H1 (cell line): ENCODE measurements at regions not wholly inside any gene's neighbourhood (a gene's known extent, or its start where the extent isn't known, plus 50 kb on each side); places are given as distances from the start of the nearest gene placed in this dataset.

Experiments
- CTCF ChIA-PET: fragments of 300-600 bp; sonication (Branson Sonifier 250); formaldehyde crosslinking; loops from one replicate; lab custom pipeline; 2021; ENCODE audit not compliant: partially characterized antibody; lab: Charles Lee
- POLR2A ChIA-PET: fragments of 300-600 bp; sonication (Branson Sonifier 250); formaldehyde crosslinking; loops from one replicate; lab custom pipeline; 2021; ENCODE audit warnings: inconsistent platforms; ENCODE audit not compliant: partially characterized antibody; lab: Charles Lee
- DNase-seq, 2 experiments: peaks; one replicate each; pipeline versions ENCODE4 v3.0.0 to v3.0.0-alpha.2; 2010 to 2022; ENCODE audit warnings: low spot score in 2 of 2, low read depth in 1 of 2, mixed read lengths in 1 of 2
- FAIRE-seq: peaks from 2 replicates; lab custom pipeline; 2011; peaks lifted over from hg19 to GRCh38; lab: Jason Lieb, UNC
- H2AFZ ChIP-seq: 2 replicates; pipeline ENCODE4 v1.8.1; 2012; ENCODE audit warnings: low read length, inconsistent platforms
- H2AK5ac ChIP-seq: 2 replicates; pipeline ENCODE4 v1.6.1; 2013; ENCODE audit warnings: low read depth, low read length
- H2BK120ac ChIP-seq: replicated peaks from 2 replicates; pipeline ENCODE3; 2013; ENCODE audit warnings: low read depth, low read length, inconsistent platforms
- H2BK12ac ChIP-seq: 2 replicates; pipeline ENCODE4 v1.6.1; 2013; ENCODE audit warnings: low read depth, low read length
- H2BK15ac ChIP-seq: 2 replicates; pipeline ENCODE4 v1.6.1; 2013; ENCODE audit warnings: low read length
- H2BK20ac ChIP-seq: 2 replicates; pipeline ENCODE4 v1.6.1; 2013; ENCODE audit warnings: low read length
- H2BK5ac ChIP-seq: 2 replicates; pipeline ENCODE4 v1.6.1; 2013; ENCODE audit warnings: low read depth, low read length
- H3K14ac ChIP-seq: 2 replicates; pipeline ENCODE4 v1.6.1; 2013; ENCODE audit warnings: inconsistent platforms; ENCODE audit not compliant: insufficient read length
- H3K18ac ChIP-seq: 2 replicates; pipeline ENCODE4 v1.6.1; 2013; ENCODE audit warnings: low read length; ENCODE audit errors: extremely low read depth
- H3K23ac ChIP-seq: 2 replicates; pipeline ENCODE4 v1.6.1; 2013; ENCODE audit warnings: inconsistent platforms; ENCODE audit not compliant: insufficient read length
- H3K23me2 ChIP-seq: 2 replicates; pipeline ENCODE4 v1.6.1; 2013; ENCODE audit warnings: low read depth, low read length
- H3K27ac ChIP-seq: 2 replicates; pipeline ENCODE4 v1.6.1; 2011; ENCODE audit warnings: low read depth, low read length, inconsistent platforms
- H3K27me3 ChIP-seq, 4 experiments: replicated peaks in 1 of 4; 1 replicate in 1 of 4; 2 replicates in 3 of 4; pipeline versions ENCODE4 v1.6.1 to v1.8.1; 2011 to 2013; ENCODE audit warnings: low read length in 3 of 4, mild to moderate bottlenecking in 3 of 4, inconsistent platforms in 2 of 4, mixed read lengths in 2 of 4, moderate library complexity in 1 of 4; ENCODE audit not compliant: control insufficient read depth in 3 of 4, insufficient read depth in 3 of 4; ENCODE audit errors: extremely low read depth in 1 of 4
- H3K36me3 ChIP-seq, 4 experiments: 2 replicates each; pipeline versions ENCODE4 v1.6.1 to v1.8.1; 2011 to 2013; ENCODE audit warnings: mild to moderate bottlenecking in 4 of 4, low read length in 3 of 4, moderate library complexity in 2 of 4, control low read depth in 1 of 4, inconsistent platforms in 1 of 4; ENCODE audit not compliant: insufficient read depth in 4 of 4, control insufficient read depth in 2 of 4
- H3K4ac ChIP-seq: replicated peaks from 2 replicates; pipeline ENCODE3; 2013; ENCODE audit warnings: low read length, low read depth, mixed read lengths, inconsistent platforms; ENCODE audit not compliant: insufficient read length
- H3K4me1 ChIP-seq, 4 experiments: replicated peaks in 1 of 4; 1 replicate in 1 of 4; 2 replicates in 3 of 4; pipeline versions ENCODE4 v1.6.1 to v1.8.1; 2011 to 2013; ENCODE audit warnings: low read length in 3 of 4, inconsistent platforms in 2 of 4, mixed read lengths in 1 of 4; ENCODE audit not compliant: insufficient read depth in 4 of 4, control insufficient read depth in 3 of 4
- H3K4me2 ChIP-seq, 2 experiments: 2 replicates each; pipeline versions ENCODE4 v1.6.1 to v1.8.1; 2011 to 2013; ENCODE audit warnings: low read depth in 2 of 2, low read length in 2 of 2, control low read depth in 1 of 2, inconsistent platforms in 1 of 2, mild to moderate bottlenecking in 1 of 2; ENCODE audit not compliant: insufficient read depth in 1 of 2
- H3K4me3 ChIP-seq, 4 experiments: fragments of 200-600, 300-600 bp in 1 of 4; sonication (generic), shearing (Covaris generic), sonication (Bioruptor Twin) in 1 of 4; 2 replicates each; pipeline versions ENCODE4 v1.5.1 to v1.8.1; 2011 to 2016; ENCODE audit warnings: low read length in 4 of 4, low read depth in 3 of 4, control low read depth in 2 of 4, inconsistent platforms in 2 of 4, mild to moderate bottlenecking in 2 of 4, mixed read lengths in 1 of 4, moderate library complexity in 1 of 4; ENCODE audit not compliant: insufficient read depth in 2 of 4; ENCODE audit errors: extremely low read depth in 1 of 4
- H3K56ac ChIP-seq: replicated peaks from 2 replicates; pipeline ENCODE3; 2013; ENCODE audit warnings: low read depth, mild to moderate bottlenecking, mixed read lengths, low read length, inconsistent platforms; ENCODE audit not compliant: insufficient read length
- H3K79me1 ChIP-seq: 2 replicates; pipeline ENCODE4 v1.6.1; 2013; ENCODE audit warnings: low read depth, low read length, control low read depth
- H3K79me2 ChIP-seq, 2 experiments: 2 replicates each; pipeline versions ENCODE4 v1.6.1 to v1.8.1; 2012 to 2013; ENCODE audit warnings: low read length in 2 of 2, mild to moderate bottlenecking in 2 of 2, inconsistent platforms in 1 of 2; ENCODE audit not compliant: insufficient read depth in 2 of 2, control insufficient read depth in 1 of 2
- H3K9ac ChIP-seq, 4 experiments: replicated peaks in 1 of 4; 1 replicate in 1 of 4; 2 replicates in 3 of 4; pipeline versions ENCODE4 v1.6.1 to v1.8.1; 2011 to 2013; ENCODE audit warnings: low read depth in 3 of 4, low read length in 3 of 4, control low read depth in 2 of 4, mild to moderate bottlenecking in 2 of 4, moderate library complexity in 2 of 4, inconsistent platforms in 1 of 4; ENCODE audit errors: extremely low read depth in 1 of 4
- H3K9me3 ChIP-seq, 2 experiments: 2 replicates each; pipeline versions ENCODE4 v1.6.1 to v1.8.1; 2012 to 2013; ENCODE audit warnings: mild to moderate bottlenecking in 2 of 2, moderate library complexity in 2 of 2, control low read depth in 1 of 2, inconsistent platforms in 1 of 2, low read depth in 1 of 2, low read length in 1 of 2, mixed read lengths in 1 of 2; ENCODE audit not compliant: insufficient read depth in 2 of 2
- H4K20me1 ChIP-seq, 2 experiments: replicated peaks in 1 of 2; 2 replicates each; pipeline versions ENCODE3 to v1.8.1; 2011 to 2013; ENCODE audit warnings: inconsistent platforms in 2 of 2, low read length in 2 of 2, mild to moderate bottlenecking in 1 of 2; ENCODE audit not compliant: insufficient read depth in 2 of 2, control insufficient read depth in 1 of 2
- H4K5ac ChIP-seq: 2 replicates; pipeline ENCODE4 v1.6.1; 2013; ENCODE audit warnings: low read length, low read depth, mixed read lengths, inconsistent platforms; ENCODE audit not compliant: insufficient read length
- H4K8ac ChIP-seq: 2 replicates; pipeline ENCODE4 v1.8.0; 2013; ENCODE audit warnings: mild to moderate bottlenecking, moderate library complexity, low read length, inconsistent platforms; ENCODE audit not compliant: insufficient read depth; ENCODE audit errors: extremely low read depth
- H4K91ac ChIP-seq: replicated peaks from 2 replicates; pipeline ENCODE3; 2013; ENCODE audit warnings: low read length, mixed read lengths, inconsistent platforms; ENCODE audit not compliant: insufficient read length
- BRCA1 ChIP-seq: IDR thresholded peaks from 2 replicates; pipeline ENCODE4 v1.6.1; 2012; ENCODE audit warnings: low read depth, low read length, improper control_type of control experiment
- CHD2 ChIP-seq: IDR thresholded peaks from 2 replicates; pipeline ENCODE4 v1.6.1; 2012; ENCODE audit warnings: low read length, improper control_type of control experiment
- GTF2F1 ChIP-seq: IDR thresholded peaks from 2 replicates; pipeline ENCODE4 v1.6.1; 2012; ENCODE audit warnings: low read depth, low read length, improper control_type of control experiment, borderline replicate concordance
- JUN ChIP-seq: IDR thresholded peaks from 2 replicates; pipeline ENCODE4 v1.6.1; 2011; ENCODE audit warnings: low read depth, mild to moderate bottlenecking, improper control_type of control experiment, low read length
- KDM1A ChIP-seq: fragments of 200-600, 300-600 bp; sonication (generic); IDR thresholded peaks from 2 replicates; pipeline ENCODE4 v1.7.1; 2016; ENCODE audit warnings: mild to moderate bottlenecking, low read length, borderline replicate concordance
- MAX ChIP-seq: IDR thresholded peaks from 2 replicates; pipeline ENCODE4 v1.6.1; 2012; ENCODE audit warnings: inconsistent platforms
- NANOG ChIP-seq: IDR thresholded peaks from 2 replicates; pipeline ENCODE4 v1.6.1; 2011; ENCODE audit warnings: low read length, low read depth, mild to moderate bottlenecking, inconsistent platforms; ENCODE audit not compliant: insufficient read depth, poor library complexity, severe bottlenecking
- NRF1 ChIP-seq: IDR thresholded peaks from 2 replicates; pipeline ENCODE4 v1.6.1; 2011; ENCODE audit warnings: mild to moderate bottlenecking, low read depth, low read length, improper control_type of control experiment
- POLR2A ChIP-seq, 2 experiments: IDR thresholded peaks; 1 replicate in 1 of 2; 2 replicates in 1 of 2; pipeline ENCODE4 v1.6.1; 2011; ENCODE audit warnings: low read depth in 2 of 2, low read length in 2 of 2, mild to moderate bottlenecking in 2 of 2; ENCODE audit errors: control extremely low read depth in 1 of 2
- SIRT6 ChIP-seq: IDR thresholded peaks from one replicate; pipeline ENCODE4 v1.7.1; 2012; ENCODE audit warnings: low read length, inconsistent platforms
- SIX5 ChIP-seq: IDR thresholded peaks from 2 replicates; pipeline ENCODE4 v1.6.1; 2011; ENCODE audit warnings: mild to moderate bottlenecking, low read depth, low read length
- SP1 ChIP-seq: IDR thresholded peaks from 2 replicates; pipeline ENCODE4 v1.6.1; 2011; ENCODE audit warnings: low read depth, low read length
- SRF ChIP-seq: IDR thresholded peaks from 2 replicates; pipeline ENCODE4 v1.6.1; 2011; ENCODE audit warnings: mild to moderate bottlenecking, low read depth, low read length, moderate library complexity
- SUZ12 ChIP-seq: fragments of 200-600 bp; sonication (generic); IDR thresholded peaks from 2 replicates; pipeline ENCODE4 v1.6.1; 2012; ENCODE audit warnings: mild to moderate bottlenecking, inconsistent platforms, low read length, moderate library complexity, mixed read lengths
- TAF7 ChIP-seq: optimal IDR thresholded peaks from 2 replicates; pipeline ENCODE3; 2011; ENCODE audit warnings: low read depth, mild to moderate bottlenecking, inconsistent platforms, low read length, moderate library complexity, borderline replicate concordance
- TEAD4 ChIP-seq: IDR thresholded peaks from 2 replicates; pipeline ENCODE4 v1.6.1; 2012; ENCODE audit warnings: low read depth, low read length, inconsistent platforms, mixed read lengths
- YY1 ChIP-seq: IDR thresholded peaks from 2 replicates; pipeline ENCODE4 v1.6.1; 2011; ENCODE audit warnings: low read depth, mild to moderate bottlenecking, low read length
- WGBS, 2 experiments: shearing (Covaris generic) in 1 of 2; methylation state at CpG; one replicate each; pipeline versions ENCODE4 v1.1.6 to v1.1.7; 2013 to 2015; ENCODE audit warnings: low lambda C conversion rate in 2 of 2, mixed read lengths in 2 of 2, inconsistent platforms in 1 of 2, low coverage in 1 of 2, missing lambda C conversion rate in 1 of 2; ENCODE audit not compliant: insufficient replicate concordance in 2 of 2, insufficient coverage in 1 of 2, insufficient read length in 1 of 2; ENCODE audit errors: extremely low coverage in 1 of 2, missing lambda C conversion rate in 1 of 2; 5-methylcytosine and 5-hydroxymethylcytosine counted together

GRCh38 chr6:155706806-155707205, 251.2 kb upstream of the NOX3 start:
- Histone ChIP-seq H3K23me2 (no peaks in the 10 kb centered on the region), H3K4me2 (no peak overlapping the region), H3K9ac (no peak overlapping the region), H2BK5ac (no peak overlapping the region), H3K56ac (no peak overlapping the region), H4K5ac (no peak overlapping the region), H2BK120ac (no peak overlapping the region), H4K20me1 (no peaks in the 10 kb centered on the region), H3K4me1 (no peaks in the 10 kb centered on the region), H3K27me3 (no peaks in the 10 kb centered on the region), H3K14ac (no peak overlapping the region), H3K9me3 (peaks cover 0 to 2% of the 10 kb centered on the region in 2 experiments; a peak in 1 of 4 replicates), H3K36me3 (no peaks in the 10 kb centered on the region), H3K79me2 (no peaks in the 10 kb centered on the region), H4K8ac (no peak overlapping the region), H2AFZ (no peak overlapping the region), H2BK12ac (no peak overlapping the region), H3K79me1 (no peaks in the 10 kb centered on the region), H3K27ac (no peak overlapping the region), H3K23ac (no peak overlapping the region), H2AK5ac (no peak overlapping the region), H3K18ac (no peak overlapping the region), H2BK15ac (no peak overlapping the region), H2BK20ac (no peak overlapping the region), H4K91ac (no peak overlapping the region), H3K4me3 (no peak overlapping the region), H3K4ac (no peak overlapping the region)
- DNase-seq (no peak), FAIRE-seq (no peak)
- ChIA-PET POLR2A (no interaction called here), CTCF (interaction anchor here (1.3 kb wide), 1 partner anchor 15 kb away, joined by 3 read pairs; no protein-coding TSS in a partner anchor)
- 91% methylated on average over 1 of the region's 1 CpG; no CpG with 5 or more reads in 1 of the 2 experiments for WGBS, 2 experiments
- TF ChIP-seq MAX, result no peak
- no peak for TF ChIP-seq SUZ12
- TF ChIP-seq JUN, result no peak
- no peak for TF ChIP-seq YY1
- no peak for TF ChIP-seq TAF7
- no peak for TF ChIP-seq NRF1
- TF ChIP-seq CHD2, result no peak
- TF ChIP-seq TEAD4, result no peak
- no peak for TF ChIP-seq SRF
- TF ChIP-seq BRCA1, result no peak
- TF ChIP-seq NANOG, result no peak
- no peak for TF ChIP-seq SIRT6
- TF ChIP-seq POLR2A (IDR thresholded peaks at IDR 0.05; ENCODE audit: control extremely low read depth in 1 of 2, low read depth in 2 of 2, low read length in 2 of 2), result no peak
- no peak for TF ChIP-seq GTF2F1
- no peak for TF ChIP-seq SIX5
- no peak for TF ChIP-seq KDM1A
- TF ChIP-seq SP1, result no peak
